Left lung (tissue), 4 donors: ENCODE measurements at regions not wholly inside any gene's neighbourhood (a gene's known extent, or its start where the extent isn't known, plus 50 kb on each side); places are given as distances from the start of the nearest gene placed in this dataset.
"Not testable (repeated sequence)": the region's sequence is repeated elsewhere in the genome, so short reads cannot be mapped to it uniquely, and the experiment has no call there.

Experiments
- ATAC-seq: fragments of 200-7000 bp; cut with Tn5 transposase; one replicate; pipeline ENCODE4 v1.9.1; 2020; ENCODE audit warnings: moderate library complexity
- DNase-seq, 4 donors: peaks; one replicate each; pipeline ENCODE4 v3.0.0-alpha.2; 2013 to 2020
- H3K27ac ChIP-seq, 2 donors: fragments of 200-600 bp; sonication (generic) in 1 of 2; one replicate each; pipeline versions ENCODE4 v1.5.0 to v1.8.0; 2020 to 2021
- H3K27me3 ChIP-seq, 2 donors: fragments of 200-600 bp; sonication (generic) in 1 of 2; one replicate each; pipeline versions ENCODE4 v1.5.0 to v1.8.0; 2020 to 2021
- H3K36me3 ChIP-seq, 2 donors: fragments of 200-600 bp; sonication (generic) in 1 of 2; one replicate each; pipeline versions ENCODE4 v1.5.0 to v1.8.0; 2020 to 2021
- H3K4me1 ChIP-seq, 2 donors: fragments of 200-600 bp; one replicate each; pipeline ENCODE4 v1.8.0; 2021
- H3K4me3 ChIP-seq, 2 donors: fragments of 200-600 bp; sonication (generic) in 1 of 2; one replicate each; pipeline versions ENCODE4 v1.5.0 to v1.8.0; 2020 to 2021; ENCODE audit warnings: mild to moderate bottlenecking in 1 of 2
- H3K9me3 ChIP-seq, 2 donors: fragments of 200-600 bp; sonication (generic) in 1 of 2; one replicate each; pipeline versions ENCODE4 v1.5.0 to v1.8.0; 2020 to 2021
- intact Hi-C, 2 donors: fragments of 100-400 bp; cut with DNase I; formaldehyde crosslinking; loops; one replicate each; pipeline versions ENCODE4 v1.11.2 to v1.14.2; 2022
- TF ChIP-seq, protein P1 (sequence below), 2 donors: fragments of 200-600 bp; sonication (generic) in 1 of 2; IDR thresholded peaks; one replicate each; pipeline versions ENCODE4 v1.5.0 to v1.8.0; 2021; ENCODE audit warnings: antibody characterized with exemption in 2 of 2
- donor health status: DM: no; HTN: yes; CAD: no.
- donor health status: DM: no; HTN: no; CAD: no.

DNA sequence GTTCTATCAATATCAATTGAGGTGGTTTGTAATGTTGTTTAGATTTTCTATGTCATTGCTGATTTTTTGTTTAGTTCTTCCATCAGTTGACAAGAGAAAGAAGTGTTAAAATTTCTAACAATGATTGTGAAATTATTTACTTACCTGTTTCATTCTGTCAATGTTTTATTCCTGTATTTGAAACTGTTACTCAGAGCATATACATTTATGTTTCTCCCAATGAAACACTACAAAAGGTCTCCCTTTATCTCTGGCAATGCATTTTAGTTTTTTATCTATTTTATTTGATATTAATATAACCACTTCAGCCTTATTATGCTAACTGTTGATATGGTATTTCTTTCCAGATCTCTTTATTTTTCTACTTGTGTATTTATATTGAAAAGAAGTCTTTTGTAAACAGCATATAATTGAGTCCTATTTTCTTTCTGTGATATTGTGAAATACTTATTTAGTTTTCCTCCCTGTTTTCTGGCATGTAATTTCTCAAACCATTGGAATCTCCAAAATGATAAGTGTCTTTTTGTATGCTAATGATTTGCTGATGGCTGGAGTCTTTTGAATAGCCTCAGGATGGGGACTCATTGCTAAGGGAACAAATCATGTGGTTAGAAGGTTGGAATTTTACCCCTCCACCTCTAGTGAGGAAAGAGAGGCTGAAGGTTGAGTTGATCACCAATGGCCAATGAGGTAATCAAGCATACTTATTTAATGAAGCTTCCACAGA, 122.0 kb downstream of the ADSS2 start:
- Histone ChIP-seq H3K27me3 (no peaks in the 10 kb centered on the region), H3K27ac (no peak overlapping the region), H3K4me1 (peaks cover 0 to 9% of the 10 kb centered on the region in 2 donors), H3K9me3 (peaks cover 0 to 3% of the 10 kb centered on the region in 2 donors), H3K4me3 (no peak overlapping the region), H3K36me3 (no peaks in the 10 kb centered on the region)
- TF ChIP-seq, protein P1, sequence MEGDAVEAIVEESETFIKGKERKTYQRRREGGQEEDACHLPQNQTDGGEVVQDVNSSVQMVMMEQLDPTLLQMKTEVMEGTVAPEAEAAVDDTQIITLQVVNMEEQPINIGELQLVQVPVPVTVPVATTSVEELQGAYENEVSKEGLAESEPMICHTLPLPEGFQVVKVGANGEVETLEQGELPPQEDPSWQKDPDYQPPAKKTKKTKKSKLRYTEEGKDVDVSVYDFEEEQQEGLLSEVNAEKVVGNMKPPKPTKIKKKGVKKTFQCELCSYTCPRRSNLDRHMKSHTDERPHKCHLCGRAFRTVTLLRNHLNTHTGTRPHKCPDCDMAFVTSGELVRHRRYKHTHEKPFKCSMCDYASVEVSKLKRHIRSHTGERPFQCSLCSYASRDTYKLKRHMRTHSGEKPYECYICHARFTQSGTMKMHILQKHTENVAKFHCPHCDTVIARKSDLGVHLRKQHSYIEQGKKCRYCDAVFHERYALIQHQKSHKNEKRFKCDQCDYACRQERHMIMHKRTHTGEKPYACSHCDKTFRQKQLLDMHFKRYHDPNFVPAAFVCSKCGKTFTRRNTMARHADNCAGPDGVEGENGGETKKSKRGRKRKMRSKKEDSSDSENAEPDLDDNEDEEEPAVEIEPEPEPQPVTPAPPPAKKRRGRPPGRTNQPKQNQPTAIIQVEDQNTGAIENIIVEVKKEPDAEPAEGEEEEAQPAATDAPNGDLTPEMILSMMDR (IDR thresholded peaks at IDR 0.05) = no peak
- intact Hi-C loops = no loop called here
- no peak for ATAC-seq
- no peak for DNase-seq

DNA sequence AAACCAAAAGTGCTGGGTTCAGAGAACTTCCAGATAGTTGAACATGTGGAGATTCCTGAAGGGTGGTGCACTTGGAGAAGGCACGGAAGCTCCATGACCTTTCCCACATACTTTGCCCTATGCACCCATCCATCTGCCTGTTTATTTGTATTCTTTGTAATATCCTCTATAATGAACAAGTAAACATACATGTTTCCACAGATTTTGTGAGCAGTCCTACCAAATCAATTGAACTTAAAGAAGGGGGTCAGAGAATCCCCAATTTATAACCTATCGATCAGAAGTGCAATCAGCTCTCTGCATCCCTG, 121.4 kb downstream of the ADSS2 start:
- H3K4me3 ChIP-seq = no peak overlapping the region
- H3K9me3 ChIP-seq = peaks cover 0 to 3% of the 10 kb centered on the region in 2 donors
- ATAC-seq = no peak
- no peak for DNase-seq
- no peak overlapping the region for H3K27ac ChIP-seq
- no peaks in the 10 kb centered on the region for H3K27me3 ChIP-seq
- no peaks in the 10 kb centered on the region for H3K36me3 ChIP-seq
- TF ChIP-seq, protein P1 (IDR thresholded peaks at IDR 0.05) = no peak
- peaks cover 0 to 5% of the 10 kb centered on the region in 2 donors for H3K4me1 ChIP-seq
- intact Hi-C loops = no loop called here

DNA sequence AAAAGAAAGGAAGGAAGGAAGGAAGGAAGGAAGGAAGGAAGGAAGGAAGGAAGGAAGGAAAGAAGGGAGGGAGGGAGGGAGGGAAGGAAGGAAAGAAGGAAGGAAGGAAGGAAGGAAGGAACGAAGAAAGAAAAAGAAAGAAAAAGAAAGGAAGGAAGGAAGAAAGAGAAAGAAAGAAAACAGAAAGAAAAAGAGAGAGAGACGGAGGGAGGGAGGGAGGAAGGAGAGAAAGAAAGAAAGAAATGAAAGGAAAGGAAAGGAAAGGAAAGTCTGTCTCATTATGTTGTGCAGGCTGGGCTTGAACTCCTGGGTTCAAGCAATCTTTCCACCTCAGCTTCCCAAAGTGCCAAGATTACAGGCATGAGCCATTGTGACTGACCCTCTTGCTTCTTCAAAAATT, 118.9 kb downstream of the ADSS2 start:
- H3K4me3 ChIP-seq, intact Hi-C loops, DNase-seq, H3K36me3 ChIP-seq, H3K27me3 ChIP-seq, ATAC-seq, H3K4me1 ChIP-seq, H3K9me3 ChIP-seq, H3K27ac ChIP-seq: not testable (repeated sequence)

DNA sequence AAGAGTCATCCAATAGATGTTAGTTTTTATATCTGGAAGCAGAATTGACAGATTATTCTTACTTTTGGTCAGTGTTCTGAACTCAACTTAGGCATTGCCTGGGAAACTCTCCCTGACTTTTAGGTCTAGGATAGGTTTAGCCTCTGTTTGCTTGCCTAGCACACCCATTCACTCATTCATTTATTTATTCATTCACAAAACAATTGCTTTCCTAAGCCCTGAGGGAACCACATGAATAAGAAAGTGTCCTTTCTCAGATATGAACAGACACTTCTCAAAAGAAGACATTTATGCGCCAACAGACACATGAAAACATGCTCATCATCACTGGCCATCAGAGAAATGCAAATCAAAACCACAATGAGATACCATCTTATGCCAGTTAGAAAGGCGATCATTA, 117.4 kb downstream of the ADSS2 start:
- not testable (repeated sequence) for H3K9me3 ChIP-seq

DNA sequence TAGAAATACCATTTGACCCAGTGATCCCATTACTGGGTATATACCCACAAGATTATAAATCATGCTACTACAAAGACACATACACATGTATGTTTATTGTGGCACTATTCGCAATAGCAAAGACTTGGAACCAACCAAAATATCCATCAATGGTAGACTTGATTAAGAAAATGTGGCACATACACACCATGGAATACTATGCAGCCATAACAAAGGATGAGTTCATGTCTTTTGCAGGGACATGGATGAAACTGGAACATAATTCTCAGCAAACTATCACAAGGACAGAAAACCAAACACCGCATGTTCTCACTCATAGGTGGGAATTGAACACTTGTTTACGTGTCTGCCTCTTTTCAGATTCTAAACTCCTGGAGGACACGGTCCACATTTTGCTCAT, 116.9 kb downstream of the ADSS2 start:
- H3K27me3 ChIP-seq, intact Hi-C loops, DNase-seq, H3K27ac ChIP-seq, H3K36me3 ChIP-seq, ATAC-seq, H3K4me1 ChIP-seq, H3K4me3 ChIP-seq, H3K9me3 ChIP-seq: not testable (repeated sequence)

More for the DNA sequence above, 117.4 kb downstream of the ADSS2 start:
- H3K4me3 ChIP-seq, intact Hi-C loops, H3K4me1 ChIP-seq, ATAC-seq, DNase-seq, H3K27ac ChIP-seq, H3K27me3 ChIP-seq, H3K36me3 ChIP-seq: not testable (repeated sequence)

DNA sequence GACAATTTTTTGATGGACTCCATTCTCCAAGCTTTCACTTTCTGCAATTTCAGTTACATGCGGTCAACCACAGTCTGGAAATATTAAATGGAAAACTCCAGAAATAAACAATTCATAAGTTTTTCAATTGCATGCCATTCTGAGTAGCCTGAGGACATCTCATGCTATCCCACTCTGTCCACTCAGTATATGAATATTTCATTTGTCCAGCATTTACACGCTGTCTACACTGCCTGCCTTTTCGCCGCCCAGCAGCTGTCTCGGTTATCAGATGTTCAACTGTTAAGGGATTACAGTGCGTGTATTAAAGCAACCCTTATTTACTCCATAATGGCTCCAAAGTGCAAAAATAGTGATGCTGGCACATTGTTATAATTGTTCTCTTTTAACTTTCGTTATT, 116.3 kb downstream of the ADSS2 start:
- Histone ChIP-seq H3K4me3 (no peak overlapping the region), H3K4me1 (no peaks in the 10 kb centered on the region), H3K9me3 (no peaks in the 10 kb centered on the region), H3K36me3 (no peaks in the 10 kb centered on the region), H3K27me3 (no peaks in the 10 kb centered on the region), H3K27ac (peak overlapping the region in 1 of 2 donors; percentile 51)
- TF ChIP-seq, protein P1 (IDR thresholded peaks at IDR 0.05) = no peak
- ATAC-seq = no peak
- intact Hi-C loops = no loop called here
- DNase-seq = no peak
